HG02870 (cell line): ENCODE measurements at regions not wholly inside any gene's neighbourhood (a gene's known extent, or its start where the extent isn't known, plus 50 kb on each side); places are given as distances from the start of the nearest gene placed in this dataset.
A peak's percentile ranks its signal among the peaks of the same experiment; 100 is the strongest.

Experiments
- ATAC-seq: cut with Tn5 transposase; IDR thresholded peaks from one replicate; pipeline ENCODE4 v1.9.1; 2021; ENCODE audit warnings: mild to moderate bottlenecking, moderate library complexity; ENCODE audit not compliant: unreplicated experiment

GRCh38 chr9:11312966-11313365 lies 700.2 kb upstream of the PTPRD start:
- no peak for ATAC-seq

GRCh38 chr9:11318946-11319345 lies 706.1 kb upstream of the PTPRD start:
- no peak for ATAC-seq

- peak; percentile 53 for ATAC-seq
These were observed 706.7 kb upstream of the PTPRD start for GRCh38 chr9:11319538-11319937.

GRCh38 chr9:11320989-11321388 lies 708.2 kb upstream of the PTPRD start:
- no peak for ATAC-seq

- ATAC-seq, result no peak
These were observed 710.7 kb upstream of the PTPRD start for GRCh38 chr9:11323457-11323856.

- no peak for ATAC-seq
These were observed 713.4 kb upstream of the PTPRD start for GRCh38 chr9:11326231-11326630.

GRCh38 chr9:11328326-11328725 lies 715.5 kb upstream of the PTPRD start:
- no peak for ATAC-seq

GRCh38 chr9:11335011-11335410 lies 722.2 kb upstream of the PTPRD start:
- no peak for ATAC-seq

GRCh38 chr9:11338130-11338529 lies 725.3 kb upstream of the PTPRD start:
- peak; percentile 93 for ATAC-seq

- no peak for ATAC-seq
These were observed 727.9 kb upstream of the PTPRD start for GRCh38 chr9:11340654-11341053.

GRCh38 chr9:11347437-11347836 lies 734.6 kb upstream of the PTPRD start:
- no peak for ATAC-seq

GRCh38 chr9:11348366-11348765 lies 735.6 kb upstream of the PTPRD start:
- ATAC-seq, result no peak

- ATAC-seq, result no peak
These were observed 736.4 kb upstream of the PTPRD start for GRCh38 chr9:11349187-11349586.

GRCh38 chr9:11352612-11353011 lies 739.8 kb upstream of the PTPRD start:
- no peak for ATAC-seq

GRCh38 chr9:11356067-11356466 lies 743.3 kb upstream of the PTPRD start:
- no peak for ATAC-seq

GRCh38 chr9:11366585-11367129 lies 753.9 kb upstream of the PTPRD start:
- no peak for ATAC-seq

GRCh38 chr9:11374926-11375325 lies 762.1 kb upstream of the PTPRD start:
- ATAC-seq, result no peak

GRCh38 chr9:11402621-11403020 lies 789.8 kb upstream of the PTPRD start:
- ATAC-seq, result no peak

- no peak for ATAC-seq
These were observed 801.4 kb upstream of the PTPRD start for GRCh38 chr9:11414241-11414640.

GRCh38 chr9:11417782-11418181 lies 805.0 kb upstream of the PTPRD start:
- no peak for ATAC-seq

- ATAC-seq, result no peak
These were observed 818.7 kb upstream of the PTPRD start for GRCh38 chr9:11431490-11431889.

GRCh38 chr9:11432361-11432760 lies 819.6 kb upstream of the PTPRD start:
- ATAC-seq, result no peak

- no peak for ATAC-seq
These were observed 830.8 kb upstream of the PTPRD start for GRCh38 chr9:11443631-11444030.
